ENCODE measurements at regions not wholly inside any gene's neighbourhood (a gene's known extent, or its start where the extent isn't known, plus 50 kb on each side); places are given as distances from the start of the nearest gene placed in this dataset.

DNA sequence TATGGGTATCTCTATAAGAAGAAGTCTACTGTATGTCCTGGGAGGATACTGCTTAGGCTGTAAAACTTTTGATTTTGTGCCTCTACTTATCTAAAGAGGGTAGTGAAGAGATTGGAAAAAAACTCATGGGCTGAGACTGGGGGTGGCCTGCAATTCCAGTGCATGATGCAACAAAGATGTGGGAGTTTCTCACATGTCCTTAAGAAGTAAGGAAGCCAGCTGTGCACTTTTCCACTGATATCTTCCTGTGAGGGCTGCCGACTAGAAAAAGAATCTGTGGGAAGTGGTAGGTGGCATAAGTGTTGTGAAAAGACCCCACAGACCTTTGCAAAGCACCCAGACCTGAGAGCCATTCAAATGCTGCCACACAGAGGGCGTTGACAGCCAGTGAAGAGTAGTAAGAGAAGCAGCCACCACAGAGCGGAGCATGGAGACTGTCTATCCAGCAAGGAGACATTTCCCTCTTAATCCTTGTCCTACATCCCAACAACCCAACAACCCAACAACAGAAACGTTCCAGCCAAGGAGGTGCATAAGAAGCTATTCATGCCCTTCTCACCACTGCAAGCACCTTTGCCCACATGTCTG, 65.1 kb downstream of the PFDN4 start:
- DNase-seq (ENCODE audit: low spot score) (no peak), ATAC-seq (no peak)
- intact Hi-C loops (cut with DNase I) = no loop called here

- ATAC-seq (no peak), DNase-seq (ENCODE audit: low spot score) (no peak)
- intact Hi-C loops (cut with DNase I) = no loop called here
Observed at GRCh38 chr20:54275359-54276111, 67.6 kb downstream of the PFDN4 start.

- intact Hi-C loops (cut with DNase I) = no loop called here
- DNase-seq (ENCODE audit: low spot score) (no peak), ATAC-seq (no peak)
Observed at GRCh38 chr20:54276577-54277169, 68.8 kb downstream of the PFDN4 start.

- intact Hi-C loops (cut with DNase I) = no loop called here
- ATAC-seq (no peak), DNase-seq (ENCODE audit: low spot score) (no peak)
Observed at GRCh38 chr20:54278262-54278661, 70.4 kb downstream of the PFDN4 start.

DNA sequence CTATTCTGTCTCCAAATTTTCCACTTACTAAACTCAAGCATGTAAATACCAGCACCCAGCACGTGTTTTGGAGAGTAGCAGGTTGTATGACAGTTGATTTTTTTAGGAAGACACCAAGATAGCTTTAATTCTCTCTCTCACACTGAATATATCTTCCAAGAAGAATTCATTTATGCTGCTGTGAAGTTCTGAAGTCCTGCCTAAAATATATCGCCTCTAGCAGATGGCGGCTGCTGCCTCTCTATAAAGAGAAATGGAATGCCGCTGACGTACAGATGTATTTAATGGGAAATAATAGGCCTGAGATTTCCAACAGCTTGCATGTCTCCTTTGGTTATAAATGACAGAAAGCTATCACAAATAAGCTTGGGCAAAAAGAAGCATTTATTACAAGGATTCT, 74.7 kb downstream of the PFDN4 start:
- ATAC-seq = no peak
- intact Hi-C loops (cut with DNase I) = no loop called here

GRCh38 chr20:54283253-54283652, 75.4 kb downstream of the PFDN4 start:
- intact Hi-C loops (cut with DNase I) = no loop called here
- no peak for DNase-seq (ENCODE audit: low spot score)
- ATAC-seq = no peak

More for the DNA sequence above, 74.7 kb downstream of the PFDN4 start:
- no peak for DNase-seq (ENCODE audit: low spot score)

- intact Hi-C loops (cut with DNase I) = no loop called here
- ATAC-seq (no peak), DNase-seq (ENCODE audit: low spot score) (no peak)
Observed at GRCh38 chr20:54284928-54285704, 77.2 kb downstream of the PFDN4 start.

DNA sequence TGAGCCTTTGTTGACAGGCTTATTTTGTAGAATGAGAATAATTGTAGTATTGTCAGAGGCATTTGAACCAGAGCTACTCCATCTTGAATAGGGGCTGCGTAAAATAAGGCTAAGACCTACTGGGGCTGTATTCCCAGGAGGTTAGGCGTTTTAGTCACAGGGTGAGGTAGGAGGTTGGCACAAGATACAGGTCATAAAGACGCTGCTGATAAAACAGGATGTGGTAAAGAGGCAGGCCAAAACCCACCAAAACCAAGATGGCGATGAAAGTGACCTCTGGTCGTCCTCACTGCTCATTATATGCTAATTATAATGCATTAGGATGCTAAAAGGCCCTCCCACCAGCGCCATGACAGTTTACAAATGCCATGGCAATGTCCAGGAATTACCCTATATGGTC, 82.7 kb downstream of the PFDN4 start:
- no peak for DNase-seq (ENCODE audit: low spot score)
- intact Hi-C loops (cut with DNase I) = no loop called here
- no peak for ATAC-seq

DNA sequence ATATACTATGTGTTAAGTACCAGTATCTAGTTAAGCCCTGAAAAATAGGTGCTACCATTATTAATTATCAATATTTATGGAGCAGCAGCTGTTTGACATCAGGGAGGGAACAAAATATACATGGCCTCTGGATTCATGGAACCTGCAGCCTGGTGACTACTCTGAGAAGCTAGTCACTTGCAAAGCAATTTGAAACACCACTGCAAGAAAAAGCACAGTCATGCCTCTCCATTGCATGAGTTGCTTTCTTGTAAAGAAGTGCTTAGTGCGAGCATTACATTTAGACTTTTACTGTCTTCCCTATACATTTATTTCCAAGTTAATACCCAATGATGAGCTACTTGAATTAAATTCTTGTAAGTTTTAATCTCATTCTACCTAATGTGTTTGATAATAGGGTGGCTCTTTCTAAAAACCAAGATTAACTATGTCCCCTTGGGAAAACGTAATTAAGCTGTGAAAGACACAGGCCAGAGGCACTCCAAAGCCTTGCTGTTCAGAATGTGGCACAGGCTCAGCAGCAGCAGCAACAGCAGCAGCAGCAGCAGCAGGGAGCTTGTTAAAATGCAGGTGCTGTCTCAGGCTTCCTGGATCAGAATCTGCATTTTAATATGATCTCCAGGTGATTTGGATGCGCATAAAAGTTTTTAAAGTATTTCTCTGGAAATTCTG, 83.6 kb downstream of the PFDN4 start:
- intact Hi-C loops (cut with DNase I) = no loop called here
- DNase-seq (ENCODE audit: low spot score) (no peak), ATAC-seq (no peak)

GRCh38 chr20:54292185-54292584, 84.3 kb downstream of the PFDN4 start:
- intact Hi-C loops (cut with DNase I) = no loop called here
- no peak for DNase-seq (ENCODE audit: low spot score)
- ATAC-seq = no peak

DNA sequence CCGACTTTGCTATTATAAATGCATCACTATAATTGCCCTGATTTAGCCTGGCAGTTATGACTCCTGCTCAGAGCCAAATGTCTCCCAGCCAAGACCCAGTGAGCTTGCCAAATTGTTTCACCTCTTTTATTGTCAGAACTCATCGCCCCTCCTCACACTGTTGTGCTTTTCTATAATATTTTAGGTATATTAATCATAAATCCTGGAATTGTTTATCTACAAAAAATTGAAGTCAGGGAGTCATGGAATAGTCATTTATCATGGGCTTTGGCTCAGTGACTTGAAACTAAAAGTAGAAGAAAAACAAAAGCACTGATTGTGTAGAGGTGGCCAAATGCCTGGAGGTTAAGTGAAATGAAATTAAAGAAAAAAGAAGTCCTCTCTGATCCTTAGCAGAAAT, 85.6 kb downstream of the PFDN4 start:
- DNase-seq (ENCODE audit: low spot score) (no peak), ATAC-seq (no peak)
- intact Hi-C loops (cut with DNase I) = no loop called here

GRCh38 chr20:54294094-54294493, 86.2 kb downstream of the PFDN4 start:
- intact Hi-C loops (cut with DNase I) = no loop called here
- DNase-seq (ENCODE audit: low spot score) = no peak
- no peak for ATAC-seq

- no peak for ATAC-seq
- intact Hi-C loops (cut with DNase I) = no loop called here
- DNase-seq (ENCODE audit: low spot score) = no peak
Observed at GRCh38 chr20:54295686-54296085, 87.8 kb downstream of the PFDN4 start.

GRCh38 chr20:54305421-54305820, 97.5 kb downstream of the PFDN4 start:
- ATAC-seq (no peak), DNase-seq (ENCODE audit: low spot score) (no peak)
- intact Hi-C loops (cut with DNase I) = no loop called here

DNA sequence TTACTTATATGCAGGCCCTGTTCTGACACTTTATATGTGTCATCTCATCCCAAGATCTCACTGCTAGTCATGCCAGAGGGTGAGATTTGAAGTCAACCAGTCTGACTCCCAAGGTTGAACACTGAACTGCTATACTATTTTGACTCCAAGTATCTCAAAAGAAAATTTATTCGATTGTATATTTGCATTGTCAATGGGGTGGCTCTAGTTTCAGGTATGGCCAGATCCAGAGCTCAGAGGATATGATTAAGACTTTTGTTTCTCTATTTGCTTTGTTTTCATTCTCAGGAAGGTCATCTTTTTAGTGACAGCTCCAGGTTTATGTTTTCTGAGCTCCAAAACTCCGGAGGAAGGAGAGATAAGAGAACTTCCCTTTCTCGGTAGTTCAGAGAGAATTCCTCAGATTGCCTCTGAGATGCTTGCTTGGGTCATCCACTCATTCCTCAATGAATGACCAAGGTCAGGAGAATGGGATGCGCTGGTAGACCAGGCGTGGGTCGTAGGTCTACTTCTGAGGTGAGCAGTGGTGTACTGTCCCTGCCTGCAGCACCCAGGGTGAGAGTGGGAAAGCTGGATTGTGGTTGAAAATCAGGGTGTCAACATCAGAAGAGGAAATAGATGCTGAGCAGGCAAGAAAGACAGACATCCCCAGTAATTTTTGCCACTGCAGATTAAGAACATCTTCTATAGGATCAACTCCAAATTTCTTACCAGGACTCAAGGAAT, 99.3 kb downstream of the PFDN4 start:
- ATAC-seq (no peak), DNase-seq (ENCODE audit: low spot score) (no peak)
- intact Hi-C loops (cut with DNase I) = no loop called here

- no peak for DNase-seq (ENCODE audit: low spot score)
- ATAC-seq = no peak
- intact Hi-C loops (cut with DNase I) = no loop called here
Observed at GRCh38 chr20:54308804-54309203, 100.9 kb downstream of the PFDN4 start.

GRCh38 chr20:54318892-54319291, 111.0 kb downstream of the PFDN4 start:
- ATAC-seq = no peak

GRCh38 chr20:54320148-54320607, 112.3 kb downstream of the PFDN4 start:
- DNase-seq (ENCODE audit: low spot score) (no peak), ATAC-seq (no peak)
- intact Hi-C loops (cut with DNase I) = no loop called here

More at GRCh38 chr20:54318892-54319291, 111.0 kb downstream of the PFDN4 start:
- intact Hi-C loops (cut with DNase I) = no loop called here
- DNase-seq (ENCODE audit: low spot score) = no peak

Data from sciatic nerve (tissue), 2 donors.